ENCODE measurements at regions not wholly inside any gene's neighbourhood (a gene's known extent, or its start where the extent isn't known, plus 50 kb on each side); places are given as distances from the start of the nearest gene placed in this dataset.

DNA sequence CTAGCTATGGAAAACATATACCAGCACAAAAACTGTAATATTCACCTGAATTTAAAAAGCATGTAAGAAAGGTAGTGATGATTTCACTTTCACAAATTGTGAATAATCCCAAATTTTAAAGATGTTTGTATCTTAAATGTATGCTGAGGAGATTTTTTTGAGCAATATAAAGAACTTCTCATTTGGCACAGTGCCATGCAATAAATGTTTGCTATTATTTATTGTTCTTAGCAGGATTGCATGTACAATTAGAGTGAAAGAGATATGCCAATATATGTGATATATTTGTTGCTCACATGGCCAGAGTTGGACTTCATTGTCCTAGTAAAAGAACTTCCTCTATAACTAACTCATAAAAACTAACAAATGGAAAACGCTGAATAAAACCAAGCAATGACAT lies 895.1 kb upstream of the KCND2 start:
- Mint-ChIP-seq H3K27me3 (ENCODE audit: unreplicated experiment) (no peaks in the 10 kb centered on the region), H3K4me3 (ENCODE audit: unreplicated experiment) (no peak overlapping the region), H3K9me3 (ENCODE audit: unreplicated experiment) (no peaks in the 10 kb centered on the region), H3K4me1 (ENCODE audit: unreplicated experiment) (no peaks in the 10 kb centered on the region), H3K27ac (ENCODE audit: unreplicated experiment) (no peak overlapping the region), H3K36me3 (ENCODE audit: low read depth, unreplicated experiment) (no peaks in the 10 kb centered on the region)
- TF ChIP-seq CTCF (IDR thresholded peaks at IDR 0.05; ENCODE audit: unreplicated experiment): no peak
- DNase-seq (ENCODE audit: low spot score): no peak

DNA sequence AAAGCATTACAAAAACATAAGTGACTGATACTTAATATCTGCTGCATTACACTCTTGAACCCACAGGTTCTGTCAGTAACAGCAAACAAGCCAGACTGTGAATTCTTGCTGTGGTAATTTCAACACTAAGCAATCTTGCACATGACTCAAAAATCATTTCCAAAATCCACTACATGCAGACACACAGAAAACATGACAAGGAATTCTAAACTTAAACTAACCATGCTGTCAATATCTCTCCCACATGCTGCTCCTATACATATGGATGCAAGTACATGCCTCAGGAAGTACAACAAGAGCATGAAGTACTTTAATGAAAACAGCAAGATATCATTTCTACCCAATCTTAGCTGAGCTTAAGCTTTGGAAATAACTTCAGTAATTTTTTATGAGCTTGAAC lies 890.2 kb upstream of the KCND2 start:
- no peak overlapping the region for H3K4me3 Mint-ChIP-seq (ENCODE audit: unreplicated experiment)

DNA sequence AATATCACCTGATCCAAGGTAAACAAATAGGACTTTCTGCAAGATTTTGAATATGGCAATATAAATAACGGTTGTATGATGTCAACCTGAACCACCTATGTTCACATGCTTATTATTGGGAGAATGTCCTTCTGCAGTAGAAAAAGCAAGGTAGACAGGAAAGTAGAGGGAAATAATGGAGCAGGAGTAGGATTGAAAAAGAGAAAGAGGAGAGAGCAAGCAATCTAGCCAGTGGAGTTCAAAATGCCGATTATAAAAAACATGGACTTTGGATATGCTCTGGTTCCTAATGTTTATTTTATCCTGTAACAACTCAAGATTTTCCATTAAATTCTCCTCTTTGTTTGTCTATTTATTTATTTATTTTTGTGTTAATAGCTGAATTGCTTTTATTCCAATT lies 878.0 kb upstream of the KCND2 start:
- no peak overlapping the region for H3K27ac Mint-ChIP-seq (ENCODE audit: unreplicated experiment)
- no peak for DNase-seq (ENCODE audit: low spot score)
- H3K36me3 Mint-ChIP-seq (ENCODE audit: low read depth, unreplicated experiment): no peaks in the 10 kb centered on the region
- H3K27me3 Mint-ChIP-seq (ENCODE audit: unreplicated experiment): no peaks in the 10 kb centered on the region
- no peak overlapping the region for H3K4me3 Mint-ChIP-seq (ENCODE audit: unreplicated experiment)
- H3K9me3 Mint-ChIP-seq (ENCODE audit: unreplicated experiment): no peaks in the 10 kb centered on the region
- no peaks in the 10 kb centered on the region for H3K4me1 Mint-ChIP-seq (ENCODE audit: unreplicated experiment)
- TF ChIP-seq CTCF (IDR thresholded peaks at IDR 0.05; ENCODE audit: unreplicated experiment): no peak

More for the DNA sequence above, 890.2 kb upstream of the KCND2 start:
- Mint-ChIP-seq H3K36me3 (ENCODE audit: low read depth, unreplicated experiment) (no peaks in the 10 kb centered on the region), H3K4me1 (ENCODE audit: unreplicated experiment) (no peaks in the 10 kb centered on the region), H3K27ac (ENCODE audit: unreplicated experiment) (no peak overlapping the region), H3K9me3 (ENCODE audit: unreplicated experiment) (no peaks in the 10 kb centered on the region), H3K27me3 (ENCODE audit: unreplicated experiment) (no peaks in the 10 kb centered on the region)
- no peak for DNase-seq (ENCODE audit: low spot score)
- no peak for TF ChIP-seq CTCF (IDR thresholded peaks at IDR 0.05; ENCODE audit: unreplicated experiment)

GRCh38 chr7:119397156-119397555 lies 875.8 kb upstream of the KCND2 start:
- no peaks in the 10 kb centered on the region for H3K9me3 Mint-ChIP-seq (ENCODE audit: unreplicated experiment)
- H3K4me1 Mint-ChIP-seq (ENCODE audit: unreplicated experiment): no peaks in the 10 kb centered on the region
- TF ChIP-seq CTCF (IDR thresholded peaks at IDR 0.05; ENCODE audit: unreplicated experiment): no peak
- H3K4me3 Mint-ChIP-seq (ENCODE audit: unreplicated experiment): no peak overlapping the region
- no peak overlapping the region for H3K27ac Mint-ChIP-seq (ENCODE audit: unreplicated experiment)
- no peaks in the 10 kb centered on the region for H3K27me3 Mint-ChIP-seq (ENCODE audit: unreplicated experiment)
- H3K36me3 Mint-ChIP-seq (ENCODE audit: low read depth, unreplicated experiment): no peaks in the 10 kb centered on the region
- DNase-seq (ENCODE audit: low spot score): no peak

- Mint-ChIP-seq H3K27ac (ENCODE audit: unreplicated experiment) (no peak overlapping the region), H3K4me3 (ENCODE audit: unreplicated experiment) (no peak overlapping the region), H3K4me1 (ENCODE audit: unreplicated experiment) (no peaks in the 10 kb centered on the region), H3K27me3 (ENCODE audit: unreplicated experiment) (no peaks in the 10 kb centered on the region), H3K9me3 (ENCODE audit: unreplicated experiment) (no peaks in the 10 kb centered on the region), H3K36me3 (ENCODE audit: low read depth, unreplicated experiment) (no peaks in the 10 kb centered on the region)
- no peak for DNase-seq (ENCODE audit: low spot score)
- TF ChIP-seq CTCF (IDR thresholded peaks at IDR 0.05; ENCODE audit: unreplicated experiment): no peak
Measured at GRCh38 chr7:119408596-119408995, 864.4 kb upstream of the KCND2 start.
